ENCODE measurements at regions not wholly inside any gene's neighbourhood (a gene's known extent, or its start where the extent isn't known, plus 50 kb on each side); places are given as distances from the start of the nearest gene placed in this dataset.

- TF ChIP-seq CTCF (conservative IDR thresholded peaks at IDR 0.05 in 1 of 2, IDR thresholded peaks at IDR 0.05 in 1 of 2; ENCODE audit: low read depth in 1 of 2, low read length in 2 of 2), result no peak
- no peak for TF ChIP-seq EZH2 (IDR thresholded peaks at IDR 0.05; ENCODE audit: low read length, missing control alignments)
These were observed 99.4 kb downstream of the SLC35B3 start for GRCh38 chr6:8335896-8336295.
